Left lung (tissue), 4 donors: ENCODE measurements at regions not wholly inside any gene's neighbourhood (a gene's known extent, or its start where the extent isn't known, plus 50 kb on each side); places are given as distances from the start of the nearest gene placed in this dataset.
"Not testable (repeated sequence)": the region's sequence is repeated elsewhere in the genome, so short reads cannot be mapped to it uniquely, and the experiment has no call there.

Source experiments
- ATAC-seq: fragments of 200-7000 bp; cut with Tn5 transposase; one replicate; pipeline ENCODE4 v1.9.1; 2020; ENCODE audit warnings: moderate library complexity
- DNase-seq, 4 donors: peaks; one replicate each; pipeline ENCODE4 v3.0.0-alpha.2; 2013 to 2020
- H3K27ac ChIP-seq, 2 donors: fragments of 200-600 bp; sonication (generic) in 1 of 2; one replicate each; pipeline versions ENCODE4 v1.5.0 to v1.8.0; 2020 to 2021
- H3K27me3 ChIP-seq, 2 donors: fragments of 200-600 bp; sonication (generic) in 1 of 2; one replicate each; pipeline versions ENCODE4 v1.5.0 to v1.8.0; 2020 to 2021
- H3K36me3 ChIP-seq, 2 donors: fragments of 200-600 bp; sonication (generic) in 1 of 2; one replicate each; pipeline versions ENCODE4 v1.5.0 to v1.8.0; 2020 to 2021
- H3K4me1 ChIP-seq, 2 donors: fragments of 200-600 bp; one replicate each; pipeline ENCODE4 v1.8.0; 2021
- H3K4me3 ChIP-seq, 2 donors: fragments of 200-600 bp; sonication (generic) in 1 of 2; one replicate each; pipeline versions ENCODE4 v1.5.0 to v1.8.0; 2020 to 2021; ENCODE audit warnings: mild to moderate bottlenecking in 1 of 2
- H3K9me3 ChIP-seq, 2 donors: fragments of 200-600 bp; sonication (generic) in 1 of 2; one replicate each; pipeline versions ENCODE4 v1.5.0 to v1.8.0; 2020 to 2021
- intact Hi-C, 2 donors: fragments of 100-400 bp; cut with DNase I; formaldehyde crosslinking; loops; one replicate each; pipeline versions ENCODE4 v1.11.2 to v1.14.2; 2022
- TF ChIP-seq, protein P1 (sequence below), 2 donors: fragments of 200-600 bp; sonication (generic) in 1 of 2; IDR thresholded peaks; one replicate each; pipeline versions ENCODE4 v1.5.0 to v1.8.0; 2021; ENCODE audit warnings: antibody characterized with exemption in 2 of 2
- donor health status: DM: no; HTN: yes; CAD: no.
- donor health status: DM: no; HTN: no; CAD: no.

DNA sequence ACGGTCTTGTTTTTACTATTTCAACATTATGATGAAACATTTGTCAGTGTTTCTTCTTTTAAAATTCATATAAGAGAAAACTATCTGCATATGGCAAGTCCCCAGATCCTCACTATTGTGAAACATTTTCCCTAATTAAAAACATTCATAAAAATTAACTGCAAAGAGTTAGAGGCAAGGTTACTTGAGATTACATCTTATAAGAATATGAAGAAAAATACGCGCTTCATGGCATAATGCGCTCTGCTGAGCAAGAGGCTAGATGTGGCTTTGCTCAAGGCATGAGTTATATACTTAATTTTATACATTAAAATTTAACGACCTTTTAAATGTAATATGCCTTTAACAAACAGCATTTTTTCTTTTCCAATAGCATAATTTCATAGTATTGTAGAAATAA lies 166.4 kb upstream of the RPRM start:
- ATAC-seq (no peak), DNase-seq (no peak)
- no peak overlapping the region for H3K4me3 ChIP-seq
- intact Hi-C loops, result no loop called here
- TF ChIP-seq, protein P1, sequence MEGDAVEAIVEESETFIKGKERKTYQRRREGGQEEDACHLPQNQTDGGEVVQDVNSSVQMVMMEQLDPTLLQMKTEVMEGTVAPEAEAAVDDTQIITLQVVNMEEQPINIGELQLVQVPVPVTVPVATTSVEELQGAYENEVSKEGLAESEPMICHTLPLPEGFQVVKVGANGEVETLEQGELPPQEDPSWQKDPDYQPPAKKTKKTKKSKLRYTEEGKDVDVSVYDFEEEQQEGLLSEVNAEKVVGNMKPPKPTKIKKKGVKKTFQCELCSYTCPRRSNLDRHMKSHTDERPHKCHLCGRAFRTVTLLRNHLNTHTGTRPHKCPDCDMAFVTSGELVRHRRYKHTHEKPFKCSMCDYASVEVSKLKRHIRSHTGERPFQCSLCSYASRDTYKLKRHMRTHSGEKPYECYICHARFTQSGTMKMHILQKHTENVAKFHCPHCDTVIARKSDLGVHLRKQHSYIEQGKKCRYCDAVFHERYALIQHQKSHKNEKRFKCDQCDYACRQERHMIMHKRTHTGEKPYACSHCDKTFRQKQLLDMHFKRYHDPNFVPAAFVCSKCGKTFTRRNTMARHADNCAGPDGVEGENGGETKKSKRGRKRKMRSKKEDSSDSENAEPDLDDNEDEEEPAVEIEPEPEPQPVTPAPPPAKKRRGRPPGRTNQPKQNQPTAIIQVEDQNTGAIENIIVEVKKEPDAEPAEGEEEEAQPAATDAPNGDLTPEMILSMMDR (IDR thresholded peaks at IDR 0.05), result no peak
- H3K9me3 ChIP-seq, result no peaks in the 10 kb centered on the region
- H3K27me3 ChIP-seq, result no peaks in the 10 kb centered on the region
- H3K4me1 ChIP-seq, result no peaks in the 10 kb centered on the region
- H3K27ac ChIP-seq, result no peak overlapping the region
- no peaks in the 10 kb centered on the region for H3K36me3 ChIP-seq

DNA sequence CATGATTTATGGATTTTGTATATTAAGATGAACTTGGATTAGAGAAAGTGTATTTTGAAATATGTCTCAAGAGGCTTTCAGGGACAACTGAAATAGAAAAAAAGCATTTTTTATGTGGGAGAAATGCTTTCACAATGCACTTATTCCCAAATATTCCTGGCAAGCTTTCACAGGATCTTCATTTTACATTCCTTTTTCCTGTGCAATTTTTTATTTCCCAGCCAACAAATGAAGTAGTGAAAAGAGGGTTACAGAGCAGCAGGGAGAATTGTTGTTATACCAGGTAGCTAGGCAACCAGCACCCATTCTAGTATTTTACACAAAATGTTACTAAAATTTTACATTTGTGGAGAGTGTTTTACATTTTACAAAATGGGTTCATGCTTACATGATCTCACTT lies 167.0 kb upstream of the RPRM start:
- Histone ChIP-seq H3K27ac (no peak overlapping the region), H3K36me3 (no peaks in the 10 kb centered on the region), H3K4me1 (no peaks in the 10 kb centered on the region), H3K27me3 (no peaks in the 10 kb centered on the region), H3K9me3 (no peaks in the 10 kb centered on the region), H3K4me3 (no peak overlapping the region)
- ATAC-seq (no peak), DNase-seq (no peak)
- TF ChIP-seq, protein P1 (IDR thresholded peaks at IDR 0.05), result no peak
- intact Hi-C loops, result no loop called here

DNA sequence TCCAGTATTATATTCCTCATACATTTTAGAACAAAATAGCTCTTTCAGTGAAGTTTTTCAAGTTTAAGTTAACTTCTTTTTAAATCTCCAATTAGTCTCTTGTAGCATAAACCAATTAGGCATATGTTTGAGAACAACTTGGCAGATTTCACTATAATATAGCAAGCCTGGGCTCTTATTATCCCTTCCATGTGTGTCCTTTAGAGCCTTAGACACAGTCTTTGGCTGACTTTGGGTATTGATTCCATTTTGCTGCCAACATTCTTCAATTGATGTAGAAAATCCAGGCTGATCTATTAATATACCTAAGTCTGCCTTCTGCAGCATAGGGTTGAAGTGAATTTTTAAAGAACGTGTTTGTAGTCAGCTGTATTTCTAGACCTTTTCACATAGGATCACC lies 179.1 kb upstream of the RPRM start:
- Histone ChIP-seq H3K27me3 (no peaks in the 10 kb centered on the region), H3K36me3 (no peaks in the 10 kb centered on the region), H3K4me3 (no peak overlapping the region), H3K4me1 (no peaks in the 10 kb centered on the region), H3K27ac (no peak overlapping the region), H3K9me3 (no peaks in the 10 kb centered on the region)
- ATAC-seq (no peak), DNase-seq (no peak)
- TF ChIP-seq, protein P1 (IDR thresholded peaks at IDR 0.05), result no peak
- intact Hi-C loops, result no loop called here

DNA sequence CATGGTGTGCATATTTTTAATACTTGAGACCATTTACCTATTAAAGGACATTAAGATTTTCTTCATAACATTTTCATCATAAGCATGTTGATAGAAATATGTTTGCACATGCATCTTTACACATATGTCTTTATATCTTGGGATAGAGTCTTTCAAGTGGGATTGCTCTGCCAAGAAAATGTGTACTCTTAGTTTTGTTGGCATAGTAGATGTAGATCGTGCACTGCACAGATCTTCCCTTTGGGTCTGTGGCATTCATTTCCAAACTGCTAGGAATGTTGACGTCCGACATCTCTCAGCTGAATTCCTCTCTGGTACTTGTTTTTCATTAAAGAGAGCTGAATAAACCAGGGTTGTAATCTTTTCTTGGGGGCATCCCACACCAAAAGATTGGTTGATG lies 183.2 kb upstream of the RPRM start:
- Histone ChIP-seq H3K27ac (no peak overlapping the region), H3K36me3 (no peaks in the 10 kb centered on the region), H3K27me3 (no peaks in the 10 kb centered on the region), H3K4me3 (no peak overlapping the region), H3K9me3 (peaks cover 0 to 11% of the 10 kb centered on the region in 2 donors), H3K4me1 (no peaks in the 10 kb centered on the region)
- TF ChIP-seq, protein P1 (IDR thresholded peaks at IDR 0.05), result no peak
- ATAC-seq (no peak), DNase-seq (no peak)
- intact Hi-C loops, result no loop called here

DNA sequence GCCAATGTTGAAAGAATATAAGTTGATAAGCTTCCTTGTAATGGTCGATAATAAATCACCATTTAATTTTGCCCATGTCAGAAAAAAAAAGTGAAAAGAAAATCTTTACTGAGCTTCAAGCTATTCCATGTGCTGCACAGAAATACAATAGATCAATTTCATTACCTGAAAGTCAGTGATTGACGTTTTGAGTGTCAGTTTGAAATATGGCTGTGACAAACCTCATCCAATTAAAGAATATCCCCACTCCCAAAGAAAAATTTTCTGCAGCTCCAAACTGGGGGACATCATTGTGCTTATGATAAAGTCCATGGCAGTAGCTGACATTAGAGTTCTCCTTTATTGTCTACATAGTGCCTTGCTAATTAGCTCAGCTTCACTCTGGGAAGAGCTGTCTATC lies 184.8 kb upstream of the RPRM start:
- no peak for DNase-seq
- no peak for ATAC-seq
- Histone ChIP-seq H3K27ac (no peak overlapping the region), H3K27me3 (no peaks in the 10 kb centered on the region), H3K36me3 (no peaks in the 10 kb centered on the region), H3K4me3 (no peak overlapping the region), H3K9me3 (peaks cover 0 to 11% of the 10 kb centered on the region in 2 donors), H3K4me1 (no peaks in the 10 kb centered on the region)
- TF ChIP-seq, protein P1 (IDR thresholded peaks at IDR 0.05), result no peak
- intact Hi-C loops, result no loop called here

DNA sequence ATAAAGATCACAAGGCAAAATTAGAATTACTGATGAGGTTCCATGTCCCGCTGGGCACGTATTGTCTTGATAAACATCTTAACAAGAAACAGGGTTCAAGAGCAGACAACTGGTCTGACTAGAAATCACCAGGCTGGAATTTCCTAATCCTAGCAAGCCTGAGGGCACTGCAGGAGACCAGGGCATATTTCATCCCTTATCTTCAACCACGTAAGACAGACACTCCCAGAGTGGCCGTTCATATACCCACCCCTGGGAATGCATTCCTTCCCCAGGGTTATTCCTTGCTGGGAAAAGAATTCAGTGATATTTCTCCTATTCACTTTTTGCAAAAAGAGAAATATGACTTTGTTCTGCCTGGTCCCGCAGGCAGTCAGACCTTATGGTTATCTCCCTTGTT lies 185.4 kb upstream of the RPRM start:
- H3K36me3 ChIP-seq, intact Hi-C loops, H3K4me1 ChIP-seq, H3K27ac ChIP-seq, DNase-seq, H3K4me3 ChIP-seq, ATAC-seq, H3K27me3 ChIP-seq: not testable (repeated sequence)
- peaks cover 0 to 11% of the 10 kb centered on the region in 2 donors for H3K9me3 ChIP-seq
